ENCODE measurements at regions not wholly inside any gene's neighbourhood (a gene's known extent, or its start where the extent isn't known, plus 50 kb on each side); places are given as distances from the start of the nearest gene placed in this dataset.

DNA sequence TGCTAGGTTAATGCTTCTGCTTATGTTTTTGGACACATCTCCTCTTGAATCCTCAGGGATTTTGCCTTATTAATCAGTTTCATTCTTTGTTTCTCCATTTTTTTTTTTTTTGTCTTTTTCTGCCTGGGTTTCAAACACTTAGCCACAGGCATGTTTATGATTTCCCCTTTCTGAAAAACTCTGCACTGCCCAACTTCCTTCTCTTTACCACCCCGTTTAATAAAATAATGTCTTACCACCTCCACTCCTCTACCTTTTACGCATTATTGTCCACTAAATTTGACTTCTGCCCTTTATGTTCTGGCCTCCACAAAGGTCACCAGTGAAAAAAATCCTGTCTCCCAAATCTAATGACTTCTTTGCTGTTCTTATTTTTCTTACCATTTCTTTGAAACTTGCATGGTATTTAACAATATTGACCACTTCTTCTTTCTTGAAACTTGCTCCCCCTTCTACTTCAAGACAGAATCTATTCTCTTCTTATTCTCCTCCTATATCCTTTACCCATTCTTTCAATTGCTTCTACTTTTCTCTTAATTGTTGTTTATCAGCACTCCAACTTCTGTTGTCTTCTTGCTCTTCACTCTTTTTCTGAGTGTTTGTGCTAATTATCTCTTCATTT lies 150.3 kb downstream of the TNFSF18 start:
- Histone ChIP-seq H3K9me3 (no peaks in the 10 kb centered on the region), H3K4me3 (no peak overlapping the region), H3K27ac (no peak overlapping the region), H3K36me3 (ENCODE audit: low read depth, missing control alignments) (no peaks in the 10 kb centered on the region), H3K4me1 (no peaks in the 10 kb centered on the region), H3K27me3 (no peaks in the 10 kb centered on the region)
- DNase-seq, result no peak
- 74 to 91% methylated on average over 2 of the region's 2 CpGs for WGBS, 2 donors
- intact Hi-C loops (cut with DNase I; ENCODE audit: low total_unique reads), result no loop called here
- TF ChIP-seq POLR2A (IDR thresholded peaks at IDR 0.05) (no peak), CTCF (IDR thresholded peaks at IDR 0.05) (no peak)

GRCh38 chr1:172902200-172902599 lies 148.5 kb downstream of the TNFSF18 start:
- no peak for DNase-seq
- TF ChIP-seq POLR2A (IDR thresholded peaks at IDR 0.05), result no peak
- no peak for TF ChIP-seq CTCF (IDR thresholded peaks at IDR 0.05)
- H3K27ac ChIP-seq, result no peak overlapping the region
- 47 to 71% methylated on average over 2 of the region's 2 CpGs for WGBS, 2 donors
- H3K36me3 ChIP-seq (ENCODE audit: low read depth, missing control alignments), result no peaks in the 10 kb centered on the region
- H3K9me3 ChIP-seq, result no peaks in the 10 kb centered on the region
- no peak overlapping the region for H3K4me3 ChIP-seq
- intact Hi-C loops (cut with DNase I; ENCODE audit: low total_unique reads), result no loop called here
- no peaks in the 10 kb centered on the region for H3K4me1 ChIP-seq
- H3K27me3 ChIP-seq, result no peaks in the 10 kb centered on the region

GRCh38 chr1:172902861-172903381 lies 147.8 kb downstream of the TNFSF18 start:
- DNase-seq, result no peak
- no peaks in the 10 kb centered on the region for H3K36me3 ChIP-seq (ENCODE audit: low read depth, missing control alignments)
- H3K9me3 ChIP-seq, result no peaks in the 10 kb centered on the region
- no peak overlapping the region for H3K27ac ChIP-seq
- WGBS, 2 donors, result 60 to 62% methylated on average over 1 of the region's 1 CpG
- intact Hi-C loops (cut with DNase I; ENCODE audit: low total_unique reads), result no loop called here
- H3K27me3 ChIP-seq, result no peaks in the 10 kb centered on the region
- TF ChIP-seq CTCF (IDR thresholded peaks at IDR 0.05) (no peak), POLR2A (IDR thresholded peaks at IDR 0.05) (no peak)
- no peak overlapping the region for H3K4me3 ChIP-seq
- H3K4me1 ChIP-seq, result no peaks in the 10 kb centered on the region

DNA sequence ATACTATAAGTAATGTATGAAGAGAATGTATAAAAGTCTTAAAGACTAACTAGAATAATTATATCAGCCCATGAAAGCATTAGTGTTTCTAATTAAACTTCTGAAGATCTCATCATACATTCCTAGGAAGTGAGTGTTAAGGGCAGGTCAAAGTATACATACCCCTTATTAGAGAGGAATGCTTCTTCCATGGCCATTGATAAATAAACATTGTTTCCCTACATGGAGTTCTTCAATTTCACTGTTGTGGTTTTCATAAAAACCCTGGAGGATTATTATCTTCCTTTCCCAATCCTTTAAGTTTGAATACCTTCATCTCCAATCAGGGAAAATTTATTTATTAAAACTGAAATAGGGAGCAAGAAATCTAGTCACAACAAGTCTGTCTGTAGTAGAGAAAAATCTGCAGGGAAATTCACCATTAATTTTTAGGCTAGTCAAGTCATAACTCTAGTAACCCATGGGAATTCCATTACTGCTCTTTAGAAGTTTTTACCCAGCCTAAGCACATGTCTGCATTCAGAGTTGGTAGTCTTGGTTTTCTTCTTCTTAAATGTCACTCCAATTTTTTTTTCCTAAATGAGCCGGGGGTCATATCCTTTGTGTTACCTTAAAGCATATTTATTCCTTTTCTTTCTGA lies 147.0 kb downstream of the TNFSF18 start:
- Histone ChIP-seq H3K27me3 (no peaks in the 10 kb centered on the region), H3K4me1 (no peaks in the 10 kb centered on the region), H3K9me3 (no peaks in the 10 kb centered on the region), H3K4me3 (no peak overlapping the region), H3K27ac (no peak overlapping the region), H3K36me3 (ENCODE audit: low read depth, missing control alignments) (no peaks in the 10 kb centered on the region)
- TF ChIP-seq CTCF (IDR thresholded peaks at IDR 0.05) (no peak), POLR2A (IDR thresholded peaks at IDR 0.05) (no peak)
- intact Hi-C loops (cut with DNase I; ENCODE audit: low total_unique reads), result no loop called here
- WGBS, 2 donors, result 96 to 97% methylated on average over 1 of the region's 1 CpG
- no peak for DNase-seq

DNA sequence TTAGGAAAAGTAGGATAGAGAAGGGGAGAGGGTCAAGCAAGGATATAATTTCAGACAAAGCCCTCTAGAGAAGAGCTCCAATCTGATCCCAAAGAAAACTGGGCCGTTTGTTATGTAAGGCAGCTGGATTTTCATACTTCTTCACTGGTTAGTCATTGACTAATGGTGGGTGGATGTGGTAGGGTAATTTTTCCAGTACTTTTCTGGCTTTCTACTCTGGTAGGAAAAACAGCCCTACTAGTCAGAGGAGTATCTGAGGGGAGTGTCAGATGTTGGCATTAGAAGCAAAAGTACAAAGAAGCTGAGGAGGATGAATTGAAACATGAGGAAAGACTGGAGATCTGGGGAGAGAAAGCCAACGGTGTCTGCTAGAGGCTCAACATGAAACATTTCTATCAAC lies 145.3 kb downstream of the TNFSF18 start:
- Histone ChIP-seq H3K36me3 (ENCODE audit: low read depth, missing control alignments) (no peaks in the 10 kb centered on the region), H3K4me3 (no peak overlapping the region), H3K9me3 (no peaks in the 10 kb centered on the region), H3K4me1 (no peaks in the 10 kb centered on the region), H3K27ac (no peak overlapping the region), H3K27me3 (no peaks in the 10 kb centered on the region)
- intact Hi-C loops (cut with DNase I; ENCODE audit: low total_unique reads), result no loop called here
- TF ChIP-seq POLR2A (IDR thresholded peaks at IDR 0.05) (no peak), CTCF (IDR thresholded peaks at IDR 0.05) (no peak)
- no peak for DNase-seq
- 54 to 70% methylated on average over 2 of the region's 2 CpGs for WGBS, 2 donors
